Muscle of back (tissue), 3 donors: ENCODE measurements at regions not wholly inside any gene's neighbourhood (a gene's known extent, or its start where the extent isn't known, plus 50 kb on each side); places are given as distances from the start of the nearest gene placed in this dataset.

Source experiments
- DNase-seq, 3 donors: peaks; one replicate each; pipeline versions ENCODE4 v3.0.0 to v3.0.0-alpha.2; 2013

GRCh38 chr2:219997341-219997851, 370.0 kb downstream of the SLC4A3 start:
- DNase-seq = peak in 1 of 3 donors; percentile 28

GRCh38 chr2:219998107-219998506, 370.7 kb downstream of the SLC4A3 start:
- DNase-seq = peak in 1 of 3 donors; percentile 51

GRCh38 chr2:219998714-219999227, 371.3 kb downstream of the SLC4A3 start:
- no peak for DNase-seq

- no peak for DNase-seq
Measured at GRCh38 chr2:220000080-220000479, 372.6 kb downstream of the SLC4A3 start.

- DNase-seq = no peak
Measured at GRCh38 chr2:220000586-220000985, 373.2 kb downstream of the SLC4A3 start.

GRCh38 chr2:220001751-220002150, 374.3 kb downstream of the SLC4A3 start:
- peak in 2 of 3 donors; percentile 58 to 70 for DNase-seq

GRCh38 chr2:220002251-220002650, 374.8 kb downstream of the SLC4A3 start:
- DNase-seq = no peak

- DNase-seq = no peak
Measured at GRCh38 chr2:220002699-220003098, 375.3 kb downstream of the SLC4A3 start.

- no peak for DNase-seq
Measured at GRCh38 chr2:220005362-220005761, 377.9 kb downstream of the SLC4A3 start.

GRCh38 chr2:220006152-220006621, 378.8 kb downstream of the SLC4A3 start:
- DNase-seq = peak in 2 of 3 donors; percentile 43 to 56

GRCh38 chr2:220011859-220012258, 384.4 kb downstream of the SLC4A3 start:
- no peak for DNase-seq

GRCh38 chr2:220014961-220015360, 387.5 kb downstream of the SLC4A3 start:
- no peak for DNase-seq

GRCh38 chr2:220015576-220015975, 388.1 kb downstream of the SLC4A3 start:
- no peak for DNase-seq

- no peak for DNase-seq
Measured at GRCh38 chr2:220025207-220025606, 397.8 kb downstream of the SLC4A3 start.

- no peak for DNase-seq
Measured at GRCh38 chr2:220029013-220029412, 401.6 kb downstream of the SLC4A3 start.

GRCh38 chr2:220033546-220033945, 406.1 kb downstream of the SLC4A3 start:
- no peak for DNase-seq

GRCh38 chr2:220034426-220035130, 407.1 kb downstream of the SLC4A3 start:
- peak in 2 of 3 donors; percentile 38 to 40 for DNase-seq

GRCh38 chr2:220036431-220036830, 409.0 kb downstream of the SLC4A3 start:
- DNase-seq = no peak

- DNase-seq = peak in 1 of 3 donors; percentile 62
Measured at GRCh38 chr2:220040346-220040745, 412.9 kb downstream of the SLC4A3 start.

- DNase-seq = no peak
Measured at GRCh38 chr2:220041447-220041846, 414.0 kb downstream of the SLC4A3 start.

GRCh38 chr2:220043155-220043989, 415.9 kb downstream of the SLC4A3 start:
- peak in 1 of 3 donors; percentile 35 for DNase-seq

GRCh38 chr2:220043990-220044335, 416.5 kb downstream of the SLC4A3 start:
- no peak for DNase-seq

GRCh38 chr2:220044383-220044782, 417.0 kb downstream of the SLC4A3 start:
- no peak for DNase-seq
